ENCODE measurements at regions not wholly inside any gene's neighbourhood (a gene's known extent, or its start where the extent isn't known, plus 50 kb on each side); places are given as distances from the start of the nearest gene placed in this dataset.

DNA sequence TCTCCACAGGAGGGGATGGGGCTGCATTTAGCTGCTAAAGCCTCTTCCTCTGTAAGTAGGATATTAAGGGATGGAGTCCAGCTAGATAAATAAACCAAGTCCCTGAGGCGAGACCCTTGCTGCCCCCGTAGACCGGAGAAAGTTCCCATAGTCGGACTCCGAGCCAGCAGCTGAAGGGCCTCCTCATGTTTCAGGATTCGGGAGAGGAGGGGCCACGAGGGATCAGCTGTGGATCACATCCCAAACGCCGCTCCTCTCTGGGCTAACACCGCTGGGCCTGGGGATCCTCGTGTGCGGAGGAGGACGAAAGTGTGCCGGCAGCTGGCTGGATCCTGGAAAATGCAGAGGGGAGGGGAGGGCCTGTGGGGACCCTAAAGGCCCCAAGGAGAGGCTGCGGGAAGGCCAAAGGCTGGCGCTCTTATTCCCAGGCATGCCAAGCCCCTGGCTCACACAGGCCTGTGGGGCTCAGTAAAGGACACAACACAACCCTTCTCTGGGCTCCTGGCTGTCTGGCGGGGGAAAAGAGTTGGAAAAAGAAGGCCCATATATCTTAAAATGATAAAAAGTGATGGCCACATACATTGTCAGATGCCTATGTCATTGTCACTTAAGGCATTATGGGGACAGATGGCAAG is 82.5 kb upstream of the TMEM72 start:
- POLR2A ChIA-PET = no interaction called here
- CTCF ChIA-PET = interaction anchor here (1.4 kb wide), 1 partner anchor 29 kb away, joined by 3 read pairs; no protein-coding TSS in a partner anchor
- no peak for DNase-seq (ENCODE audit: low read depth, low spot score)
- TF ChIP-seq, protein P1, sequence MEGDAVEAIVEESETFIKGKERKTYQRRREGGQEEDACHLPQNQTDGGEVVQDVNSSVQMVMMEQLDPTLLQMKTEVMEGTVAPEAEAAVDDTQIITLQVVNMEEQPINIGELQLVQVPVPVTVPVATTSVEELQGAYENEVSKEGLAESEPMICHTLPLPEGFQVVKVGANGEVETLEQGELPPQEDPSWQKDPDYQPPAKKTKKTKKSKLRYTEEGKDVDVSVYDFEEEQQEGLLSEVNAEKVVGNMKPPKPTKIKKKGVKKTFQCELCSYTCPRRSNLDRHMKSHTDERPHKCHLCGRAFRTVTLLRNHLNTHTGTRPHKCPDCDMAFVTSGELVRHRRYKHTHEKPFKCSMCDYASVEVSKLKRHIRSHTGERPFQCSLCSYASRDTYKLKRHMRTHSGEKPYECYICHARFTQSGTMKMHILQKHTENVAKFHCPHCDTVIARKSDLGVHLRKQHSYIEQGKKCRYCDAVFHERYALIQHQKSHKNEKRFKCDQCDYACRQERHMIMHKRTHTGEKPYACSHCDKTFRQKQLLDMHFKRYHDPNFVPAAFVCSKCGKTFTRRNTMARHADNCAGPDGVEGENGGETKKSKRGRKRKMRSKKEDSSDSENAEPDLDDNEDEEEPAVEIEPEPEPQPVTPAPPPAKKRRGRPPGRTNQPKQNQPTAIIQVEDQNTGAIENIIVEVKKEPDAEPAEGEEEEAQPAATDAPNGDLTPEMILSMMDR (IDR thresholded peaks at IDR 0.05; ENCODE audit: insufficient read depth, low read length, missing control alignments) = no peak
- no peak overlapping the region for H3K4me3 ChIP-seq (ENCODE audit: low read depth, low read length)

DNA sequence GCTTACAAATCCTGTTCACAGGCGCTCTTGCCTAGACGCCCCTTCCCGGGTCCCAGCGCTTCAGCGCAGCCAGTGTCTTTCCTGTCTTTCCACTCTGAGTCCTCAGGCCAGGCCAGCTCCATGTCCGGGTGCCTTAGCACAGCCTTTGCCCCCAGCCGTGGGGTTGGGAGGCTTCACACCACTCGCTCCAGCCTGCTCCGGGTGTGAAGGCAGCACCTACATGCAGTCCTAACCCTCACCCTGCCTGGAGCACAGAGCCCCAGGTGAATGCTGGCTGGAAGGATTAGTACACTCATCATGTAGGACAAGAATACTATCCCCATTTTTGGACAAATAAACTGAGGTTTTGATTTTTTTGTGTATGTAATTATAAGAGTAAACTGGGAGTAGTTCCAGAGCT is 81.7 kb upstream of the TMEM72 start:
- POLR2A ChIA-PET = no interaction called here
- CTCF ChIA-PET = no interaction called here
- no peak for DNase-seq (ENCODE audit: low read depth, low spot score)
- TF ChIP-seq, protein P1 (IDR thresholded peaks at IDR 0.05; ENCODE audit: insufficient read depth, low read length, missing control alignments) = no peak
- no peak overlapping the region for H3K4me3 ChIP-seq (ENCODE audit: low read depth, low read length)

DNA sequence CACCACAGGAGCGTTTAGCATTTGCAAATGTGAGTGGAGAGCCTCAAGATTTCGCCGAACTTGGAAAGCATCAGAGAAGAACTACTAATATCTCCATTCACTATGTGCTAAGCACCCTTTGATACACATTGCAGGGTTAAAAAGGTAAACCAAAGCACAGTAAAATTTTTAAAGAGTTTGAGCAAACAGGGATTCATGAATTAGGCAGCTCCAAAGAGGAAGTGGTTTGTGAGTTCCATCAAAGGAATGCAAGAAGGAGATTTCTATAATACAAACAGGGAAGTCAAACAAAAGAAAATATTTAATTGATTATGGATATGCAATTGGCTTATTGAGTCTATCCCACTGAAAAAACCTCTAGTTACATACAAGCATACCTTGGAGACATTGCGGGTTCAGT is 81.1 kb upstream of the TMEM72 start:
- CTCF ChIA-PET = no interaction called here
- TF ChIP-seq, protein P1 (IDR thresholded peaks at IDR 0.05; ENCODE audit: insufficient read depth, low read length, missing control alignments) = no peak
- H3K4me3 ChIP-seq (ENCODE audit: low read depth, low read length) = no peak overlapping the region
- POLR2A ChIA-PET = no interaction called here
- no peak for DNase-seq (ENCODE audit: low read depth, low spot score)

DNA sequence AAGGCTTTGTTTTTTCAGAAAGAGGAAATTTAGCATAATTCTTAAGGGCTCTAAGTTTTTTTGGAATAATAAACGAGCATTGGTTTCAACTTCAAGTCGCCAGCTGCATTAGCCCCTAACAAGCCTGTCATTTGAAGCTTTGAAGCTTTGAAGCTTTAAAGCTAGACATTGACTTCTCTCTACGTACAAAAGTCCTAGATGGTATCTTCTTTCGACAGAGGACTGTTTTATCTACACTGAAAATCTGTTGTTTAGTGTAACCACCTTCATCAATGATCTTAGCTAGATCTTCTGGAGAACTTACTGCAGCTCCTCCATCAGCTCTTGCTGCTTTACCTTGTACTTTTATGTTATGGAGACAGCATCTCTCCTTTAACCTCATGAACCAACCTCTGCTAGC is 79.6 kb upstream of the TMEM72 start:
- DNase-seq (ENCODE audit: low read depth, low spot score) = no peak
- TF ChIP-seq, protein P1 (IDR thresholded peaks at IDR 0.05; ENCODE audit: insufficient read depth, low read length, missing control alignments) = no peak
- POLR2A ChIA-PET = no interaction called here
- H3K4me3 ChIP-seq (ENCODE audit: low read depth, low read length) = no peak overlapping the region
- CTCF ChIA-PET = interaction anchor here (0.9 to 1.6 kb wide), 3 partner anchors 16 to 27 kb away, joined by 3 to 4 read pairs (median 4); no protein-coding TSS in a partner anchor

DNA sequence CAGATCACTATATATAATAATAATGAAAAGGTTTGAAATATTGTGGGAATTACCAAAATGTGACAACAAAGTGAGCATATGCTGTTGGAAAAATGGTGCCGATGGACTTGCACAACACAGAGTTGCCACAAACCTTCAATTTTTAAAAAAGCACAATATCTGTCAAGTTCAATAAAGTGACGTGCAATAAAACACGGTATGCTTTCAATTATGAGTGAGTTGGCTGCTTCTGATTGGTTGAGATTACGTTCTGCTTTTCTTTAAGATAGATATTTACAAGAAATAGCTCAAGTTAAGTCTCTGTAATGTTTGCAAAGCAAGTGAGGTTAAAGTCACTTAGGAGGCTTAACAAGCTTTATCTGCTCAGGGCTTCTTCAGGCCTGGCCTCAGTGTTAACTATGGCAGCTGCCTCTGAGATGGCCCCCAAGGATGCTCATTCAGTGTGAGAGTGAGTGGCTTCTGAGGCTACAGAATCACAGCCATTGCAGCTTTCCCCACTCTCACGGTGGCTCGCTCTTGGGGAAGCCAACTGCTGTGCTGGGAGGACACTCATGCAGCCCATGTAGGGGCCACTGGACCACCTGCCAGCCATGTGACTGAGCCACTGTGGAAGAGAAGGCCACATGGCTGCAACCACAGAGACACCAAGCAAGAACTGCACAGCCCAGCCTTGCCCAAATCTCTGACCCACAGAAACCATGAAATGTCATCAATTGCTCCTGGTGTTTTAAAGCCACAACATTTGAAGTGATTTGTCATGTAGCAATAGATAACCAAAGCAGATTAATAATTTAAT is 78.3 kb upstream of the TMEM72 start:
- TF ChIP-seq, protein P1 (IDR thresholded peaks at IDR 0.05; ENCODE audit: insufficient read depth, low read length, missing control alignments) = no peak
- POLR2A ChIA-PET = no interaction called here
- H3K4me3 ChIP-seq (ENCODE audit: low read depth, low read length) = no peak overlapping the region
- DNase-seq (ENCODE audit: low read depth, low spot score) = no peak
- CTCF ChIA-PET = interaction anchor here (1.4 to 1.6 kb wide), 2 partner anchors 23 to 26 kb away, joined by 4 read pairs; no protein-coding TSS in a partner anchor

- DNase-seq (ENCODE audit: low read depth, low spot score) = no peak
- ChIA-PET CTCF (interaction anchor here (1.1 kb wide), 1 partner anchor 23 kb away, joined by 3 read pairs; no protein-coding TSS in a partner anchor), POLR2A (no interaction called here)
- TF ChIP-seq, protein P1 (IDR thresholded peaks at IDR 0.05; ENCODE audit: insufficient read depth, low read length, missing control alignments) = no peak
- H3K4me3 ChIP-seq (ENCODE audit: low read depth, low read length) = no peak overlapping the region
Observed at GRCh38 chr10:44834131-44834530, 77.0 kb upstream of the TMEM72 start.
